ENCODE measurements at regions not wholly inside any gene's neighbourhood (a gene's known extent, or its start where the extent isn't known, plus 50 kb on each side); places are given as distances from the start of the nearest gene placed in this dataset.

- H3K36me3 ChIP-seq, result no peaks in the 10 kb centered on the region
- no peaks in the 10 kb centered on the region for H3K4me1 ChIP-seq
- no peak for DNase-seq (ENCODE audit: low spot score in 2 of 2)
- no peak for TF ChIP-seq CTCF (IDR thresholded peaks at IDR 0.05)
- peak overlapping the region in 1 of 2 donors; percentile 56 for H3K27ac ChIP-seq
- H3K9me3 ChIP-seq, result no peaks in the 10 kb centered on the region
- no peak overlapping the region for H3K4me3 ChIP-seq
- intact Hi-C loops (cut with DNase I), result no loop called here
- H3K27me3 ChIP-seq, result no peaks in the 10 kb centered on the region
Observed at GRCh38 chr21:39097335-39097861, 85.9 kb downstream of the PSMG1 start.

- Histone ChIP-seq H3K36me3 (no peaks in the 10 kb centered on the region), H3K9me3 (no peaks in the 10 kb centered on the region), H3K27me3 (no peaks in the 10 kb centered on the region), H3K27ac (peak overlapping the region in 1 of 2 donors; percentile 56), H3K4me1 (no peaks in the 10 kb centered on the region), H3K4me3 (no peak overlapping the region)
- TF ChIP-seq CTCF (IDR thresholded peaks at IDR 0.05), result no peak
- DNase-seq (ENCODE audit: low spot score in 2 of 2), result no peak
- intact Hi-C loops (cut with DNase I), result no loop called here
Observed at GRCh38 chr21:39096754-39097153, 86.5 kb downstream of the PSMG1 start.

- no peaks in the 10 kb centered on the region for H3K27me3 ChIP-seq
- no peaks in the 10 kb centered on the region for H3K36me3 ChIP-seq
- peak overlapping the region in 1 of 2 donors; percentile 6 for H3K27ac ChIP-seq
- TF ChIP-seq CTCF (IDR thresholded peaks at IDR 0.05), result no peak
- intact Hi-C loops (cut with DNase I), result no loop called here
- H3K9me3 ChIP-seq, result no peaks in the 10 kb centered on the region
- H3K4me1 ChIP-seq, result no peaks in the 10 kb centered on the region
- no peak for DNase-seq (ENCODE audit: low spot score in 2 of 2)
- no peak overlapping the region for H3K4me3 ChIP-seq
Observed at GRCh38 chr21:39095681-39096080, 87.6 kb downstream of the PSMG1 start.

- Histone ChIP-seq H3K36me3 (no peaks in the 10 kb centered on the region), H3K4me3 (no peak overlapping the region), H3K9me3 (no peaks in the 10 kb centered on the region), H3K27ac (peak overlapping the region in 1 of 2 donors; percentile 17), H3K4me1 (peaks cover 0 to 3% of the 10 kb centered on the region in 2 donors), H3K27me3 (no peaks in the 10 kb centered on the region)
- intact Hi-C loops (cut with DNase I), result no loop called here
- no peak for TF ChIP-seq CTCF (IDR thresholded peaks at IDR 0.05)
- no peak for DNase-seq (ENCODE audit: low spot score in 2 of 2)
Observed at GRCh38 chr21:39094847-39095579, 88.2 kb downstream of the PSMG1 start.

GRCh38 chr21:39094087-39094780, 89.0 kb downstream of the PSMG1 start:
- H3K4me3 ChIP-seq, result no peak overlapping the region
- TF ChIP-seq CTCF (IDR thresholded peaks at IDR 0.05), result no peak
- H3K27me3 ChIP-seq, result no peaks in the 10 kb centered on the region
- no peaks in the 10 kb centered on the region for H3K36me3 ChIP-seq
- peaks cover 0 to 10% of the 10 kb centered on the region in 2 donors for H3K4me1 ChIP-seq
- intact Hi-C loops (cut with DNase I), result no loop called here
- DNase-seq (ENCODE audit: low spot score in 2 of 2), result no peak
- no peaks in the 10 kb centered on the region for H3K9me3 ChIP-seq
- H3K27ac ChIP-seq, result peak overlapping the region; percentile 19 to 63
